Activated CD4-positive, alpha-beta memory T cell treated with anti-CD3 and anti-CD28 coated beads, Interleukin-2, amount 10 ng/mL, durations not matched to agents 7 days and 5 days (primary cell): ENCODE measurements at regions not wholly inside any gene's neighbourhood (a gene's known extent, or its start where the extent isn't known, plus 50 kb on each side); places are given as distances from the start of the nearest gene placed in this dataset.

Experiments
- CTCF ChIA-PET: fragments of 350-600 bp; sonication (Branson Sonifier 250); formaldehyde crosslinking; loops from one replicate; lab custom pipeline; 2021; ENCODE audit warnings: antibody characterized with exemption, inconsistent platforms; lab: Charles Lee
- POLR2A ChIA-PET: fragments of 350-600 bp; sonication (Branson Sonifier 250); formaldehyde crosslinking; loops from one replicate; lab custom pipeline; 2021; ENCODE audit warnings: antibody characterized with exemption; lab: Charles Lee
- DNase-seq: peaks from one replicate; pipeline ENCODE4 v3.0.0-alpha.2; 2020
- H3K27ac Mint-ChIP-seq: one replicate; pipeline ENCODE4 v1.8.0; 2021; ENCODE audit warnings: mild to moderate bottlenecking, mixed read lengths
- H3K27me3 Mint-ChIP-seq: one replicate; pipeline ENCODE4 v1.8.0; 2021; ENCODE audit warnings: mixed read lengths
- H3K36me3 Mint-ChIP-seq: one replicate; pipeline ENCODE4 v1.8.0; 2021; ENCODE audit warnings: low read depth, mixed read lengths
- H3K4me1 Mint-ChIP-seq: one replicate; pipeline ENCODE4 v1.8.0; 2021; ENCODE audit warnings: mixed read lengths
- H3K4me3 Mint-ChIP-seq: one replicate; pipeline ENCODE4 v1.8.0; 2021; ENCODE audit warnings: mild to moderate bottlenecking, mixed read lengths
- H3K9me3 Mint-ChIP-seq: one replicate; pipeline ENCODE4 v1.8.0; 2021; ENCODE audit warnings: mixed read lengths

- no peaks in the 10 kb centered on the region for H3K4me1 Mint-ChIP-seq
- POLR2A ChIA-PET: no interaction called here
- no peaks in the 10 kb centered on the region for H3K27me3 Mint-ChIP-seq
- H3K4me3 Mint-ChIP-seq: no peak overlapping the region
- no peaks in the 10 kb centered on the region for H3K36me3 Mint-ChIP-seq
- CTCF ChIA-PET: no interaction called here
- H3K27ac Mint-ChIP-seq: no peak overlapping the region
- no peaks in the 10 kb centered on the region for H3K9me3 Mint-ChIP-seq
- DNase-seq: no peak
Measured at GRCh38 chr14:38762845-38763244, 340.2 kb downstream of the SEC23A start.

- ChIA-PET POLR2A (no interaction called here), CTCF (no interaction called here)
- H3K36me3 Mint-ChIP-seq: no peaks in the 10 kb centered on the region
- H3K4me3 Mint-ChIP-seq: no peak overlapping the region
- H3K4me1 Mint-ChIP-seq: no peaks in the 10 kb centered on the region
- H3K27ac Mint-ChIP-seq: no peak overlapping the region
- no peak for DNase-seq
- no peaks in the 10 kb centered on the region for H3K27me3 Mint-ChIP-seq
- no peaks in the 10 kb centered on the region for H3K9me3 Mint-ChIP-seq
Measured at GRCh38 chr14:38762426-38762825, 340.6 kb downstream of the SEC23A start.

- POLR2A ChIA-PET: no interaction called here
- no peak overlapping the region for H3K27ac Mint-ChIP-seq
- no peak for DNase-seq
- CTCF ChIA-PET: no interaction called here
- no peaks in the 10 kb centered on the region for H3K9me3 Mint-ChIP-seq
- H3K4me3 Mint-ChIP-seq: no peak overlapping the region
- H3K27me3 Mint-ChIP-seq: no peaks in the 10 kb centered on the region
- H3K36me3 Mint-ChIP-seq: no peaks in the 10 kb centered on the region
- no peaks in the 10 kb centered on the region for H3K4me1 Mint-ChIP-seq
Measured at GRCh38 chr14:38761033-38761432, 342.0 kb downstream of the SEC23A start.

- no peak overlapping the region for H3K4me3 Mint-ChIP-seq
- no peaks in the 10 kb centered on the region for H3K27me3 Mint-ChIP-seq
Measured at GRCh38 chr14:38758661-38759060, 344.4 kb downstream of the SEC23A start.

GRCh38 chr14:38755036-38755435 lies 348.0 kb downstream of the SEC23A start:
- CTCF ChIA-PET: no interaction called here
- no peaks in the 10 kb centered on the region for H3K9me3 Mint-ChIP-seq
- no peak overlapping the region for H3K27ac Mint-ChIP-seq
- POLR2A ChIA-PET: no interaction called here
- no peak overlapping the region for H3K4me3 Mint-ChIP-seq
- DNase-seq: no peak
- H3K36me3 Mint-ChIP-seq: no peaks in the 10 kb centered on the region
- no peaks in the 10 kb centered on the region for H3K27me3 Mint-ChIP-seq
- H3K4me1 Mint-ChIP-seq: no peaks in the 10 kb centered on the region

More at GRCh38 chr14:38758661-38759060, 344.4 kb downstream of the SEC23A start:
- DNase-seq: no peak
- ChIA-PET POLR2A (no interaction called here), CTCF (no interaction called here)
- H3K36me3 Mint-ChIP-seq: no peaks in the 10 kb centered on the region
- H3K9me3 Mint-ChIP-seq: no peaks in the 10 kb centered on the region
- no peak overlapping the region for H3K27ac Mint-ChIP-seq
- H3K4me1 Mint-ChIP-seq: no peaks in the 10 kb centered on the region

GRCh38 chr14:38752750-38753149 lies 350.3 kb downstream of the SEC23A start:
- no peaks in the 10 kb centered on the region for H3K36me3 Mint-ChIP-seq
- no peaks in the 10 kb centered on the region for H3K27me3 Mint-ChIP-seq
- no peaks in the 10 kb centered on the region for H3K9me3 Mint-ChIP-seq
- no peak overlapping the region for H3K4me3 Mint-ChIP-seq
- no peaks in the 10 kb centered on the region for H3K4me1 Mint-ChIP-seq
- no peak overlapping the region for H3K27ac Mint-ChIP-seq
- ChIA-PET POLR2A (no interaction called here), CTCF (no interaction called here)
- DNase-seq: no peak

GRCh38 chr14:38752341-38752740 lies 350.7 kb downstream of the SEC23A start:
- DNase-seq: no peak
- H3K36me3 Mint-ChIP-seq: no peaks in the 10 kb centered on the region
- ChIA-PET CTCF (no interaction called here), POLR2A (no interaction called here)
- no peak overlapping the region for H3K4me3 Mint-ChIP-seq
- no peaks in the 10 kb centered on the region for H3K9me3 Mint-ChIP-seq
- H3K27me3 Mint-ChIP-seq: no peaks in the 10 kb centered on the region
- no peaks in the 10 kb centered on the region for H3K4me1 Mint-ChIP-seq
- H3K27ac Mint-ChIP-seq: no peak overlapping the region

- POLR2A ChIA-PET: no interaction called here
- no peaks in the 10 kb centered on the region for H3K9me3 Mint-ChIP-seq
- no peaks in the 10 kb centered on the region for H3K4me1 Mint-ChIP-seq
- no peak overlapping the region for H3K27ac Mint-ChIP-seq
- DNase-seq: no peak
- H3K27me3 Mint-ChIP-seq: no peaks in the 10 kb centered on the region
- H3K36me3 Mint-ChIP-seq: no peaks in the 10 kb centered on the region
- H3K4me3 Mint-ChIP-seq: no peak overlapping the region
- CTCF ChIA-PET: no interaction called here
Measured at GRCh38 chr14:38751459-38751858, 351.6 kb downstream of the SEC23A start.

- ChIA-PET POLR2A (no interaction called here), CTCF (no interaction called here)
- no peak for DNase-seq
- Mint-ChIP-seq H3K4me1 (no peaks in the 10 kb centered on the region), H3K27me3 (no peaks in the 10 kb centered on the region), H3K27ac (no peak overlapping the region), H3K9me3 (no peaks in the 10 kb centered on the region), H3K4me3 (no peak overlapping the region), H3K36me3 (no peaks in the 10 kb centered on the region)
Measured at GRCh38 chr14:38749936-38750335, 353.1 kb downstream of the SEC23A start.

GRCh38 chr14:38745861-38746260 lies 357.2 kb downstream of the SEC23A start:
- CTCF ChIA-PET: no interaction called here
- POLR2A ChIA-PET: no interaction called here
- Mint-ChIP-seq H3K36me3 (no peaks in the 10 kb centered on the region), H3K9me3 (no peaks in the 10 kb centered on the region), H3K4me1 (no peaks in the 10 kb centered on the region), H3K27ac (no peak overlapping the region), H3K27me3 (no peaks in the 10 kb centered on the region), H3K4me3 (no peak overlapping the region)
- no peak for DNase-seq

GRCh38 chr14:38743966-38744584 lies 359.0 kb downstream of the SEC23A start:
- Mint-ChIP-seq H3K27ac (no peak overlapping the region), H3K27me3 (no peaks in the 10 kb centered on the region)
- CTCF ChIA-PET: no interaction called here

GRCh38 chr14:38737686-38738407 lies 365.2 kb downstream of the SEC23A start:
- no peak overlapping the region for H3K4me3 Mint-ChIP-seq
- H3K27me3 Mint-ChIP-seq: peaks cover 1% of the 10 kb centered on the region
- ChIA-PET POLR2A (no interaction called here), CTCF (no interaction called here)
- H3K9me3 Mint-ChIP-seq: no peaks in the 10 kb centered on the region
- no peaks in the 10 kb centered on the region for H3K4me1 Mint-ChIP-seq
- H3K36me3 Mint-ChIP-seq: no peaks in the 10 kb centered on the region
- no peak overlapping the region for H3K27ac Mint-ChIP-seq
- no peak for DNase-seq

More at GRCh38 chr14:38743966-38744584, 359.0 kb downstream of the SEC23A start:
- DNase-seq: no peak
- Mint-ChIP-seq H3K4me1 (no peaks in the 10 kb centered on the region), H3K4me3 (no peak overlapping the region), H3K36me3 (no peaks in the 10 kb centered on the region), H3K9me3 (no peaks in the 10 kb centered on the region)
- POLR2A ChIA-PET: no interaction called here

GRCh38 chr14:38735005-38735404 lies 368.0 kb downstream of the SEC23A start:
- DNase-seq: no peak
- Mint-ChIP-seq H3K27ac (no peak overlapping the region), H3K4me1 (no peaks in the 10 kb centered on the region), H3K27me3 (peaks cover 1% of the 10 kb centered on the region), H3K9me3 (no peaks in the 10 kb centered on the region), H3K36me3 (no peaks in the 10 kb centered on the region), H3K4me3 (no peak overlapping the region)
- ChIA-PET CTCF (no interaction called here), POLR2A (no interaction called here)

- H3K36me3 Mint-ChIP-seq: no peaks in the 10 kb centered on the region
- DNase-seq: no peak
- ChIA-PET POLR2A (no interaction called here), CTCF (no interaction called here)
- no peak overlapping the region for H3K27ac Mint-ChIP-seq
- H3K27me3 Mint-ChIP-seq: no peaks in the 10 kb centered on the region
- no peak overlapping the region for H3K4me3 Mint-ChIP-seq
- H3K4me1 Mint-ChIP-seq: no peaks in the 10 kb centered on the region
- no peaks in the 10 kb centered on the region for H3K9me3 Mint-ChIP-seq
Measured at GRCh38 chr14:38731962-38732361, 371.1 kb downstream of the SEC23A start.
